Erythroblast (primary cell): ENCODE measurements at regions not wholly inside any gene's neighbourhood (a gene's known extent, or its start where the extent isn't known, plus 50 kb on each side); places are given as distances from the start of the nearest gene placed in this dataset.

Experiments
- GATA1 ChIP-seq: IDR thresholded peaks from 2 replicates; pipeline ENCODE4 v1.6.1; 2011; ENCODE audit warnings: low read depth, mild to moderate bottlenecking, control low read depth, low read length, moderate library complexity
- POLR2A ChIP-seq: IDR thresholded peaks from 2 replicates; pipeline ENCODE4 v1.6.1; 2011; ENCODE audit warnings: mild to moderate bottlenecking, low read length

GRCh38 chr16:79770244-79771064, 169.9 kb upstream of the MAF start:
- no peak for TF ChIP-seq GATA1
- TF ChIP-seq POLR2A: no peak
